Gastrocnemius medialis (tissue), 4 donors: ENCODE measurements at regions not wholly inside any gene's neighbourhood (a gene's known extent, or its start where the extent isn't known, plus 50 kb on each side); places are given as distances from the start of the nearest gene placed in this dataset.

Experiments
- ATAC-seq, 2 donors: fragments of 150-250 bp; one replicate each; pipeline ENCODE4 v1.9.1; 2016
- DNase-seq, 2 donors: peaks; one replicate each; pipeline ENCODE4 v3.0.0-alpha.2; 2019
- H3K27ac ChIP-seq, 4 donors: fragments of 200-600 bp; sonication (generic); 1 replicate in 1 of 4; 2 replicates in 3 of 4; pipeline ENCODE4 v1.5.1; 2016 to 2018; ENCODE audit warnings: mild to moderate bottlenecking in 2 of 4, moderate library complexity in 1 of 4
- H3K27me3 ChIP-seq, 3 donors: fragments of 200-600 bp; sonication (generic) in 2 of 3; 1 replicate in 1 of 3; 2 replicates in 2 of 3; pipeline versions ENCODE4 v1.5.1 to v1.6.0; 2016 to 2019; ENCODE audit warnings: mild to moderate bottlenecking in 1 of 3, moderate library complexity in 1 of 3
- H3K36me3 ChIP-seq, 2 donors: fragments of 200-600 bp; sonication (generic) in 1 of 2; one replicate each; pipeline ENCODE4 v1.5.1; 2017 to 2018
- H3K4me1 ChIP-seq, 2 donors: fragments of 200-600 bp; sonication (generic) in 1 of 2; one replicate each; pipeline ENCODE4 v1.5.1; 2016 to 2017; ENCODE audit warnings: mild to moderate bottlenecking in 2 of 2
- H3K4me3 ChIP-seq, 4 donors: fragments of 200-600 bp; sonication (generic) in 3 of 4; 1 replicate in 1 of 4; 2 replicates in 3 of 4; pipeline ENCODE4 v1.5.1; 2016 to 2019; ENCODE audit warnings: mild to moderate bottlenecking in 2 of 4
- H3K9me3 ChIP-seq, 3 donors: fragments of 200-600 bp; sonication (generic) in 2 of 3; 1 replicate in 1 of 3; 2 replicates in 2 of 3; pipeline ENCODE4 v1.5.1; 2016 to 2019
- CTCF ChIP-seq, 5 experiments: fragments of 450-650 bp in 3 of 5; fragments of 200-600 bp in 2 of 5; sonication (generic) in 2 of 5; IDR thresholded peaks in 4 of 5; conservative IDR thresholded peaks in 1 of 5; 1 replicate in 4 of 5; 2 replicates in 1 of 5; pipeline ENCODE4 v1.5.1; 2016 to 2019; ENCODE audit warnings: antibody characterized with exemption in 5 of 5, mild to moderate bottlenecking in 3 of 5, moderate library complexity in 3 of 5
- POLR2A ChIP-seq, 2 donors: fragments of 450-650 bp; IDR thresholded peaks; one replicate each; pipeline ENCODE4 v1.6.1; 2017; ENCODE audit warnings: antibody characterized with exemption in 2 of 2, mild to moderate bottlenecking in 2 of 2, moderate library complexity in 2 of 2
- in situ Hi-C, 4 donors: fragments of 200-750 bp; cut with MboI; loops; one replicate each; pipeline versions ENCODE4 v1.15.0 to v1.8.0; 2017; ENCODE audit warnings: low sequenced_read_pairs in 4 of 4
- intact Hi-C: fragments of 100-400 bp; cut with DNase I; formaldehyde crosslinking; loops from one replicate; pipeline ENCODE4 v1.15.1; 2023; ENCODE audit warnings: low total_unique reads

- Histone ChIP-seq H3K9me3 (no peaks in the 10 kb centered on the region), H3K27me3 (no peaks in the 10 kb centered on the region), H3K4me1 (no peaks in the 10 kb centered on the region), H3K36me3 (no peaks in the 10 kb centered on the region), H3K4me3 (no peak overlapping the region), H3K27ac (no peak overlapping the region)
- in situ Hi-C loops, result no loop called here
- no peak for ATAC-seq
- no peak for DNase-seq
- intact Hi-C loops, result no loop called here
- no peak for TF ChIP-seq POLR2A (IDR thresholded peaks at IDR 0.05)
- no peak for TF ChIP-seq CTCF (IDR thresholded peaks at IDR 0.05 in 4 of 5, conservative IDR thresholded peaks at IDR 0.05 in 1 of 5)
Measured at GRCh38 chr13:108030769-108031168, 184.6 kb downstream of the LIG4 start.

DNA sequence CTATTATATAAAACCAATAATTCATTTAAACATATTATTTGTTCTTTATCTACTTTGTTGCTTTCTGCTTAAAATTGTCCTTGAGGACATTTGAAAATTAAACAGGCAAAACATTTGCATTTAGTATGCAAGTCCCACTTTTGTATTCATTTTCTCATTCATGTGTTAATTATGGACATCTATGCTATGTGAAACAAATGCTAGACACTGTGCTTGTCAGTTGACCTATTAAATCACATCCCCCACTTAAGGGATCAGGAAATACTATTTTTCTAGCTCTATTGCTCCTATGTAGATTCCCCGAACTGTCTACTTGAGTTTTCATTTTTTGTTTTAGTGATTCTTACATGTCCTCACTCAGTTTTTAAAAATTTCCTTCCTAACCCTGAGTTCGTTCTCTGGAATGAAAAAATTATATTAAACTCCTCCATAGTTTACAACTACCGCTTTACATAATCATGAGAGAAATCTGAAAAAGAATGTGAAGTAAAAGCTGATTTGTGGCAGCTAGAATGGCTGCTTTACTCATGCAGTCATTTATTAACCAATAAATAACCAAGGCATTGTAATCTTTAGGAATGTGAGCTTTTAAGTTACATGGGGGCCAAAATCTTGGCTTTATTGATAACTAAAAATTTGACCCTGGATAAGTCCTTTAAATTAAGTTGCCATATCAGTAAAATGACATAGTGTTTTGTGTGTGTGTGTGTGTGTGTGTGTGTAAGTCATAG lies 188.5 kb downstream of the LIG4 start:
- in situ Hi-C loops (no loop called here), intact Hi-C loops (no loop called here)
- no peak for DNase-seq
- no peaks in the 10 kb centered on the region for H3K36me3 ChIP-seq
- no peak for ATAC-seq
- H3K27me3 ChIP-seq, result no peaks in the 10 kb centered on the region
- H3K4me3 ChIP-seq, result no peak overlapping the region
- no peak for TF ChIP-seq POLR2A (IDR thresholded peaks at IDR 0.05)
- no peak for TF ChIP-seq CTCF (IDR thresholded peaks at IDR 0.05 in 4 of 5, conservative IDR thresholded peaks at IDR 0.05 in 1 of 5)
- no peaks in the 10 kb centered on the region for H3K9me3 ChIP-seq
- no peak overlapping the region for H3K27ac ChIP-seq
- no peaks in the 10 kb centered on the region for H3K4me1 ChIP-seq

GRCh38 chr13:108020027-108020426 lies 195.3 kb downstream of the LIG4 start:
- ATAC-seq (no peak), DNase-seq (no peak)
- H3K36me3 ChIP-seq, result no peaks in the 10 kb centered on the region
- H3K9me3 ChIP-seq, result no peaks in the 10 kb centered on the region
- no peaks in the 10 kb centered on the region for H3K27me3 ChIP-seq
- no peak overlapping the region for H3K27ac ChIP-seq
- in situ Hi-C loops (no loop called here), intact Hi-C loops (no loop called here)
- TF ChIP-seq CTCF (IDR thresholded peaks at IDR 0.05 in 4 of 5, conservative IDR thresholded peaks at IDR 0.05 in 1 of 5) (no peak), POLR2A (IDR thresholded peaks at IDR 0.05) (no peak)
- no peak overlapping the region for H3K4me3 ChIP-seq
- H3K4me1 ChIP-seq, result no peaks in the 10 kb centered on the region

DNA sequence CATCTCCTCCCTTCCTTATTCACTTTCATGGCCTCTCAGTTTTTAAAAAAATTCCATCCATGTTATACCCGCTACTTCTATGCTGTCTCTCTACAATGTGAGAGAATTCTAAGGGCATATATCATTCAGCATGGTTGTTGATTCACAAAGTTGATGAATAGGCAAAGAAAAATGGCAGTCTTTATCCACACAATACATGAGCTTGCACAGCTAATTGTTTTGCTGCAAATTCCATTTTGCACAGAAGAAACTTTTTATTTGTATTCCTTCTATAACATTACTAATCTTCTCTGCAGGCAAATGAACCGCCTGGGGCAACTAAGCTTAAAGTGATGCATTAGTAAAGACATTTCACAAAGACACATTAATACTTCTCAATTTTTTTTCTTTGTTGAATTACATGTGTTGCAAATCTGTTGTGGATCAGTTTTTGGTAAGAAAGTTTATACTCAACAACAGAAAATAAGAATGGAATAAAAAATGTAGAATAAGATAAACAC lies 196.9 kb downstream of the LIG4 start:
- no peak for TF ChIP-seq CTCF (IDR thresholded peaks at IDR 0.05 in 4 of 5, conservative IDR thresholded peaks at IDR 0.05 in 1 of 5)
- no peak for TF ChIP-seq POLR2A (IDR thresholded peaks at IDR 0.05)
- H3K27me3 ChIP-seq, result no peaks in the 10 kb centered on the region

GRCh38 chr13:108006619-108007018 lies 208.7 kb downstream of the LIG4 start:
- Histone ChIP-seq H3K36me3 (no peaks in the 10 kb centered on the region), H3K4me1 (no peaks in the 10 kb centered on the region), H3K27me3 (no peaks in the 10 kb centered on the region), H3K4me3 (no peak overlapping the region), H3K9me3 (no peaks in the 10 kb centered on the region), H3K27ac (no peak overlapping the region)
- no peak for TF ChIP-seq POLR2A (IDR thresholded peaks at IDR 0.05)
- ATAC-seq (no peak), DNase-seq (no peak)
- intact Hi-C loops (no loop called here), in situ Hi-C loops (no loop called here)

More for the DNA sequence above, 196.9 kb downstream of the LIG4 start:
- Histone ChIP-seq H3K4me1 (no peaks in the 10 kb centered on the region), H3K27ac (no peak overlapping the region), H3K4me3 (no peak overlapping the region), H3K9me3 (no peaks in the 10 kb centered on the region), H3K36me3 (no peaks in the 10 kb centered on the region)
- in situ Hi-C loops, result no loop called here
- ATAC-seq (no peak), DNase-seq (no peak)
- intact Hi-C loops, result no loop called here
